ENCODE measurements at regions not wholly inside any gene's neighbourhood (a gene's known extent, or its start where the extent isn't known, plus 50 kb on each side); places are given as distances from the start of the nearest gene placed in this dataset.

DNA sequence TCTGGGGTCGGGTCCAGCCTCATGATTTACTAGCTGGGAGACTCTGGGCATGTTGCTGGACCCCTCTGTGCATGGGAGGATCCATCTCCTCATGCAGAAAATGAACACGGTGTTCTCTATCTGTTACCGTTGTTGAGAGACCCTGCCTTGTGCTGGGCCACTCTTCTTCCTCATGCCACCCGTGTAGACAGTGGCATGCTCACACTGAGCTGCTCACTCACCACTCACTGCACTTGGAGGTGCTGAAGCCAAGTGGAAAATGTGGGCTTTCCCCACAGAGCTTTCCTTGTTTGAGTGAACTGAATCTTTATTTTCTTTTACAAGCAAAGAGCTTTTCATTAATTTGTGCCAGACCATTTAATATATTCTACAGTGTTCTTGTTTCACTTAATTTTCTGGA is 77.5 kb upstream of the GDF10 start:
- CTCF ChIA-PET: interaction anchor here (1.3 to 1.5 kb wide), 2 partner anchors 14 to 175 kb away, joined by 3 to 6 read pairs; no protein-coding TSS in a partner anchor
- H3K4me1 Mint-ChIP-seq (ENCODE audit: low read depth): peaks cover 6% of the 10 kb centered on the region
- no peaks in the 10 kb centered on the region for H3K36me3 Mint-ChIP-seq
- DNase-seq: no peak
- H3K27ac Mint-ChIP-seq: no peak overlapping the region
- POLR2A ChIA-PET: no interaction called here
- no peak overlapping the region for H3K4me3 Mint-ChIP-seq
- intact Hi-C loops (cut with micrococcal nuclease): no loop called here
- no peaks in the 10 kb centered on the region for H3K27me3 Mint-ChIP-seq
- no peaks in the 10 kb centered on the region for H3K9me3 Mint-ChIP-seq

DNA sequence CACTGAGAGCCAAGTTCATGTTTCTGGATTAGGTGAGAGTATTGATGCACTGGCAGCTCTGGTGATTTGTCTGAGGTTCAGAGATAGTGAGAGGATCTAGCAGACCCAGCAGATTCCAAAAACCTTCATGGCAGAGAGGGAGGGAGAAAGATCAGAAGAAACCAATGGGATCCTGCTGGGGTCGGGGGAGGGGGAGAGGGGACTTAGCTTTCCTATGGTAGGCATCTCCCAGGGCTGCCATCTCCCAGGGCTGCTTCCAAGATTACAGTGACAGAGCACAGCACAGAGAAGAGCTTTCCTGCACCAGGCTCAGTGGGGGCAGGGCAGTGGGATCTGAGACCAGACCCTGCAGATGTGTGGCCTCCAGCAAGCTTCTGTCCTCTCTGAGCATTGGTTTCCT is 76.8 kb upstream of the GDF10 start:
- H3K27me3 Mint-ChIP-seq: no peaks in the 10 kb centered on the region
- H3K9me3 Mint-ChIP-seq: no peaks in the 10 kb centered on the region
- no peak overlapping the region for H3K4me3 Mint-ChIP-seq
- no peak for DNase-seq
- ChIA-PET POLR2A (no interaction called here), CTCF (interaction anchor here (0.7 to 1.5 kb wide), 2 partner anchors 15 to 201 kb away, joined by 3 to 4 read pairs; no protein-coding TSS in a partner anchor)
- H3K36me3 Mint-ChIP-seq: no peaks in the 10 kb centered on the region
- intact Hi-C loops (cut with micrococcal nuclease): no loop called here
- H3K4me1 Mint-ChIP-seq (ENCODE audit: low read depth): no peaks in the 10 kb centered on the region
- H3K27ac Mint-ChIP-seq: no peak overlapping the region

DNA sequence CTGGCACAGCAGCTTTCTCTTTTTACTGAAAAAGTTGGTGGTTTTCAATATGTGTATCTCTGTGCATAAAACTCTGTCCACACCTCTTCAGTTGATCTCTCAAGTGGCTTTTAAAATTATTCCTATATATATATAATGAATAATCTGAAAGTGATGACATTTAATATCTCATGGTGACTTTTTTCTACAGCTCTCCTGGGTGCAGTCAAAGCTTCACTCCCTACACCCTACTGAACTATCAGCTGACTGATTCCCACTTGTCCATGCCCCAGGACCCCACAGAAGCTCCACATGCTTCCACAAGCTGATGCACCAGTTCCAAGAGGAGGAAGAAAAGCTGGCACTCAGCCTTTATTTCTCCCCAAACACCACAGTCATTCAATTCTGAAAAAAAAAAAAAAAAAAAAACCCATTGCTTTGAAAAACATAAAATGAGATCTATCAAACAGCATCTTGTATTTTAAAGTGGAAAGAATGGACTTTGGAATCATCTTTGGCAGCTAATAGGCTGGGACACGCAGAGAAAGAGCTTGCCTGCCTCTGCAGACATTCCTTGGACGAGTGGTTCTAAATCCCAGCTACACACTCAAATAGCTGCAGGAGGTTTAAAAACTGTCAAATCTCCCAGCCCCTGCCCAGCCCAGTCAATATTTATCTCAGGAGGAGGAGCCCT is 75.3 kb upstream of the GDF10 start:
- H3K9me3 Mint-ChIP-seq: peaks cover 4% of the 10 kb centered on the region
- ChIA-PET CTCF (no interaction called here), POLR2A (interaction anchor here (0.6 kb wide), 1 partner anchor 98 kb away, joined by 3 read pairs; no protein-coding TSS in a partner anchor)
- H3K4me3 Mint-ChIP-seq: no peak overlapping the region
- H3K36me3 Mint-ChIP-seq: no peaks in the 10 kb centered on the region
- no peak for DNase-seq
- intact Hi-C loops (cut with micrococcal nuclease): no loop called here
- H3K27ac Mint-ChIP-seq: no peak overlapping the region
- no peaks in the 10 kb centered on the region for H3K27me3 Mint-ChIP-seq
- H3K4me1 Mint-ChIP-seq (ENCODE audit: low read depth): no peaks in the 10 kb centered on the region

DNA sequence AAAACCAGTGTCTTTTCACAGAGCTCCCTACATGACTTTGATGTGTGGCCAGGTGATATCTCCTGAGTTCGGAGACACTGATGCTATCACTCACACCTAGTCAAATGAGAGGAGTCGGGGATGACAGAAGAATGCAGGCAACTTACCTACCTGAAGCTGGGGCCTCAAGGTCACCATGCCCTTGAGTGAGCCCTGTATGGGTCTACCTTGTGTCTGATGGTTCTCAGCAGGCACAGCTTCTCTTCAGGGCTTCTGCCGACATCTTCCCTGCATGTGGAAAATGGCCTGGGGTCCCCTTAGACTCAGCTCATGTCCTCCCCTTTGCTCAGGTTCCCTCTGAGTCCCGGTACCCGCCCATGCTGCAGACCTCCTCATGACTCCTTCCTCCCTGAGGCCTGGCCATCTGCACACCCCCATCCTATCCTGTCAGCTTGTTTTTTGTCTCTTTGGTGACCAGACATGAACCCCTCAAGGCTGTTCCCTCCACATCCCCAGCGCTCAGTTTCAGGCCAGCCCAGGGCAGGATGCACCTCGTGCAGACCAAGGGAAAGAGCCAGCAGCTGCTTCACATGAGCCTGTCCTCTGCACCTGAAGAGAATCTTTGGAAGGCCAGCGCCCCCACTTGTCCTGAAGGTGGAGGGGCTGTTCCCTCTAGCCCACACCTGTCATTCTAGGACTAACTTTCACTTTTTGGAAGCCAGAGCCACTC is 74.6 kb upstream of the GDF10 start:
- DNase-seq: no peak
- POLR2A ChIA-PET: interaction anchor here (0.6 kb wide), 1 partner anchor 98 kb away, joined by 3 read pairs; no protein-coding TSS in a partner anchor
- CTCF ChIA-PET: no interaction called here

DNA sequence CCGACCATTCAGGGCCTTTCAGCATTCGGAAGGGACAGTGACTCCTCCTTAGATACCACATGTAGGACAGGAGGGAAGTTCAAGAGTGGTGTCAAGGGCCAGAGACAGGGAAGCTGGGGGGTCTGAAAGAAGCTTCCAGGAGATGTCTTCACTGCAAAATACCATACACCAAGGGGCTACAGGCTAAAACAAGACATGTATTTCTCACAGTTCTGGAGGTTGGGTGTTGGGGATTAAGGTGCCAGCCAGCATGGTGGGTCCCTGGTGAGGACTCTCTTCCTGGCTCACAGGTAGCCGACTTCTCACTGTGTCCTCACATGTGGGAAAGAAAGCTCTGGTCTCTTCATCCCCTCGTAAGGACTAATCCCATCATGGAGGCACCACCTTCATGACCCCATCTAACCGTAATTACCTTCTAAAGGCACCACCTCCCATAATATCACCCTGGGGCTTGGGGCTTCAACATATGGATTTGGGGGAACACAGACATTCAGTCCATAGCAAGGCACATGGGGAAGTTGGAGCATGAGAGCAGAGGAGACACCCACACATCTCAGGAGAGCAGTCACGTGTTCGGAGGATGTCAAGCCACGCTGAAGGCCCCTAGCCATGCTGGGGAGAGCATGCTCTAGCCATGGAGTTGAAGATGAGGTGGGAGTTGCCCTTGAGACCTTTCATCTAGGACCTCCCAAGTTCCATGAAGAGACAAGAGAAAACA is 73.9 kb upstream of the GDF10 start:
- ChIA-PET POLR2A (no interaction called here), CTCF (no interaction called here)
- H3K27ac Mint-ChIP-seq: no peak overlapping the region
- no peaks in the 10 kb centered on the region for H3K36me3 Mint-ChIP-seq
- no peaks in the 10 kb centered on the region for H3K4me1 Mint-ChIP-seq (ENCODE audit: low read depth)
- peaks cover 4% of the 10 kb centered on the region for H3K9me3 Mint-ChIP-seq
- no peak for DNase-seq
- no peaks in the 10 kb centered on the region for H3K27me3 Mint-ChIP-seq
- no peak overlapping the region for H3K4me3 Mint-ChIP-seq
- intact Hi-C loops (cut with micrococcal nuclease): no loop called here

More for the DNA sequence above, 74.6 kb upstream of the GDF10 start:
- Mint-ChIP-seq H3K36me3 (no peaks in the 10 kb centered on the region), H3K9me3 (peaks cover 4% of the 10 kb centered on the region), H3K4me3 (no peak overlapping the region), H3K27ac (no peak overlapping the region), H3K4me1 (ENCODE audit: low read depth) (no peaks in the 10 kb centered on the region), H3K27me3 (no peaks in the 10 kb centered on the region)
- intact Hi-C loops (cut with micrococcal nuclease): no loop called here

DNA sequence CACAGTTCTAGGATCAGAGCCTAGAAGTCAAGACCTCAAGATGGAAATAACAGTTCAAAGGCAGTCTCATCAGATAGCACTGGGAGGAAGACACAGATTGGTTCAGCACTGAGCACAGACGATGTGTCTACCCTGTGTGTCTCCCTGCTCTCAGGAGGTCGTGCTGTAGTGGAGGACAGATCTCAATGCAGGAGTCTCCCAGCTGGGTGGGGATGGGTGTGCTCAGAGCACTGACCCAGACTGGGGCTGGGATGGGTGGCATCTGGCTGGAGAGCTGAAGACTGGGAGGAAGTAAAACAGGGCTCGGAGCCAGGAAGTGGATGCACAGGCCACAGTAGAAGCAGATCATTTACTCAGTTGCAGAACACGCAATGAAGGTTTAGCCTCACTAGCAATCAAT is 69.5 kb upstream of the GDF10 start:
- Mint-ChIP-seq H3K9me3 (peaks cover 4% of the 10 kb centered on the region), H3K4me1 (ENCODE audit: low read depth) (no peaks in the 10 kb centered on the region), H3K27ac (no peak overlapping the region), H3K36me3 (no peaks in the 10 kb centered on the region), H3K27me3 (no peaks in the 10 kb centered on the region), H3K4me3 (no peak overlapping the region)
- POLR2A ChIA-PET: no interaction called here
- no peak for DNase-seq
- CTCF ChIA-PET: no interaction called here
- intact Hi-C loops (cut with micrococcal nuclease): no loop called here

DNA sequence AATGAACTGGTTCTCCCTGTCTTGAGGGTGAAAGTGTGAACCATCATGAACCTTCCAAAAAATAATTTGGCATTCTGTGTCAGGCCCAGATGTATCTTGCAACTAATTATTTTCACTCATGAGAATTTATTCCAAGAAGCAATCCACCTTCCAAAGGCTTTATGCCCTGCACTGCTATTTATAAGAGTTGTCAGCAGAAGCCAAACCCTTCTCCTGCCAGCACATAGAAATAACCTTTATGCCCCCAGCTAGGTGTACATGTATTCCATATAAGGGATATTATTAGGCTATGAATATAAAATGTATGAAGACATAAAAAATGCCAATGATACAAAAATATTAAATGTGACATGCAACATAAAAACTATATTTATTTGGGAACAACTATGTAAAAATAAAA is 69.0 kb upstream of the GDF10 start:
- ChIA-PET POLR2A (no interaction called here), CTCF (no interaction called here)
- Mint-ChIP-seq H3K9me3 (peaks cover 4% of the 10 kb centered on the region), H3K27ac (no peak overlapping the region), H3K4me1 (ENCODE audit: low read depth) (no peaks in the 10 kb centered on the region), H3K36me3 (no peaks in the 10 kb centered on the region), H3K4me3 (no peak overlapping the region), H3K27me3 (no peaks in the 10 kb centered on the region)
- intact Hi-C loops (cut with micrococcal nuclease): no loop called here
- no peak for DNase-seq

DNA sequence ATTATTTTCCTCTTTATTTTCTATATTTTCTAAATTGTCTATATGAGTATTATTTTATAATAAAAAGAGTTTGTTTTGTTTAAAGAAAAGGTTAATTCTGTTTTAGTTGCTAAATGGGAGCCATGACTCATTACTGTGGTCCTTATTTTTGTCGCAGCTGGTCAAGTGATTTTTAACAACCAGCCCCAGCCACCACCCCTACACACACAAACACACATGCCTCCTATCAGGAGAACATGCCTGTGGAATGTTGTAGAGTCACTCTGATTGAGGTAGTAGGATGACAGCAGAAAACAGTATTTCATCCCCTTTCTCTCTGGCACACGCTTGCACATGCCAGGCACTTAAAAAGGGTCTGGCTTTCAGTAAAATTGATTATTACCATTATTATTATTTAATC is 68.6 kb upstream of the GDF10 start:
- Mint-ChIP-seq H3K9me3 (peaks cover 4% of the 10 kb centered on the region), H3K27me3 (no peaks in the 10 kb centered on the region), H3K4me1 (ENCODE audit: low read depth) (no peaks in the 10 kb centered on the region), H3K36me3 (no peaks in the 10 kb centered on the region), H3K27ac (no peak overlapping the region), H3K4me3 (no peak overlapping the region)
- no peak for DNase-seq
- POLR2A ChIA-PET: no interaction called here
- intact Hi-C loops (cut with micrococcal nuclease): no loop called here
- CTCF ChIA-PET: no interaction called here

DNA sequence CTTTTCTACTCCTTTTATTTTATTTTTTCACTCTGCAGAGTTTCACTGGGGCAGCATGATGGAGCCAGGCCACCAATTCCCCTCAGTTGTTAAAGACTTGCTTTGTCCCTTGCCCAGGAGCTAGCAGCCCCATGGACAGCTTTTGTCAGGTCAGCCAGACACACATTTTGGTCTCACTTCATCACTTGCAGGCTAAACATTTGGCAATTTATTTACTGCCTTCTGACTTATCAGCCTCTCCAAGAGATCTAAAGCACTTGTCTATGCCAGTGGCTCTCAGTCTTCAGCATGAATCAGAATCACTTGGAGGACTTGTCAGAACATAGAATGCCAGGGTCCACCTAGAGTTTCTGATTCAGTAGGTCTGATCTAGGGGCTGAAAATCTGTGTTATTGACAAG is 66.4 kb upstream of the GDF10 start:
- intact Hi-C loops (cut with micrococcal nuclease): no loop called here
- Mint-ChIP-seq H3K27me3 (no peaks in the 10 kb centered on the region), H3K36me3 (no peaks in the 10 kb centered on the region), H3K4me1 (ENCODE audit: low read depth) (no peaks in the 10 kb centered on the region), H3K27ac (no peak overlapping the region), H3K4me3 (no peak overlapping the region), H3K9me3 (peaks cover 3% of the 10 kb centered on the region)
- CTCF ChIA-PET: no interaction called here
- no peak for DNase-seq
- POLR2A ChIA-PET: no interaction called here

DNA sequence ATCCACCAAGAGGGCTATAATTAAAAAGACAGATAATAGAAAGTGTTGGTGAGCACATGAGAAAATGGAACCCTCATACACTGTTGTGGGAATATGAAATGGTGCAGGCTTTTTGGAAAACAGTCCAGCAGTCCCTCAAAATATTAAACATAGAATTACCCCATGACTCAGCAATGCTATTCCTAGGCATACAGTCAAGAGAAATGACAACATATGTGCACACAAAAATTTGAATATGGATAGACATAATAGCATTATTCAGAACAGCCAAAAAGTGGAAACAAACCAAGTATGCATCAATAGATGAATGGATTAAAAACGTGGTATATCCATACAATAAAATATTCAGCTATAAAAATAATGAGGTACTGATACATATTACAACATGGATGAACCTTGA is 64.5 kb upstream of the GDF10 start:
- ChIA-PET CTCF (no interaction called here), POLR2A (no interaction called here)
- intact Hi-C loops (cut with micrococcal nuclease): no loop called here
- no peaks in the 10 kb centered on the region for H3K4me1 Mint-ChIP-seq (ENCODE audit: low read depth)
- no peaks in the 10 kb centered on the region for H3K27me3 Mint-ChIP-seq
- H3K36me3 Mint-ChIP-seq: no peaks in the 10 kb centered on the region
- no peaks in the 10 kb centered on the region for H3K9me3 Mint-ChIP-seq
- H3K27ac Mint-ChIP-seq: no peak overlapping the region
- no peak overlapping the region for H3K4me3 Mint-ChIP-seq
- no peak for DNase-seq

DNA sequence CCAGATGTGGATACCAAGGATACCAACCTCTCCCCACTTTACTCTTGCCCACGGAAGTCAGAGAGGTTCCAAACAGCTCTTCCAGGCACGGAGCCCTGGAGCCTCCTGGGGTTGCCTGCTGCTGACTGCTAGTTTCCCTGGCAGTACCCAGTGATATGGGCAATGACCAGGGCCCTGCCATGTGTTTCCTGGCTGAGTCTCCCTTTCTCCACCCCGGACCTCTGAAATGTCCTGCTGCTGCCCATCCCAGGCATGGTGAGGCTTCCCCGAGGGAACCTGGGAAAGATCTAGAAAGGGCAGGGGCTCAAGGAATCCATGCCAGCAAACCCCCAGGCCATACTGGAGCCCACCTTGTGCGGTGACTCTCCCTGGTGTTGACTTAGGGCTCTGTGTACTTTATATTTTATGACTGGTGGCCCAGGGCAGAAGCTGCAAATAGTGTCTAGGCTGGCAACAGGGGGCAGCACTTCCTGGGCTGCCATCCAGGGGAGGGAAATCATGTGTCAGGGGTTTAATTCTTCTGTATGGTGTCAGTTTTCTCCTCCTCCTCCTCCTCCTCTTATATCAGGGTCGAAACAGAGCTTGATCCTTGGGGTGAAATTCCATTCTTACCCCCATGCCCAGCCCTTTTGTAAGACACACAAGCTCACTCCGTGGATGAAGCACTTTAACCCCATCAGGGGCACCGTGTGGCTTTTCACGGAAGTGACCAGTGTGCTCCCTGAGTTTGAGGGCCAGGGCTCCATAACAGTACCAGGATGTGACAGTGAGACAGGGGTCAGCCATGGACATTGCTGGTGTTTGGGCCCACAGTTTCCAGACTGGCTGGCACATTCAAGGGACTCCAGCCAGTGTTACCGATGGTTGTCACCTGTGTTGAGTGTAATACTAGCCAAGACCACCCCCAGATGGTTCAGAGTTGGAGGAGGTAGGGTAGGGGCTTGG is 62.4 kb upstream of the GDF10 start:
- Mint-ChIP-seq H3K9me3 (no peaks in the 10 kb centered on the region), H3K27me3 (no peaks in the 10 kb centered on the region), H3K4me1 (ENCODE audit: low read depth) (no peaks in the 10 kb centered on the region), H3K4me3 (no peak overlapping the region), H3K27ac (no peak overlapping the region), H3K36me3 (no peaks in the 10 kb centered on the region)
- no peak for DNase-seq
- ChIA-PET CTCF (interaction anchor here (1.7 kb wide), 1 partner anchor 74 kb away, joined by 4 read pairs; no protein-coding TSS in a partner anchor), POLR2A (no interaction called here)
- intact Hi-C loops (cut with micrococcal nuclease): no loop called here

All from activated CD4-positive, alpha-beta memory T cell treated with anti-CD3 and anti-CD28 coated beads for 36 hours (primary cell).